SK-N-MC (cell line): ENCODE measurements at regions not wholly inside any gene's neighbourhood (a gene's known extent, or its start where the extent isn't known, plus 50 kb on each side); places are given as distances from the start of the nearest gene placed in this dataset.
A peak's percentile ranks its signal among the peaks of the same experiment; 100 is the strongest.

Source experiments
- DNase-seq: peaks from one replicate; pipeline ENCODE4 v3.0.0-alpha.2; 2011; ENCODE audit warnings: low read depth, low spot score
- H3K27ac ChIP-seq: fragments of 200-600 bp; sonication (generic); 2 replicates; pipeline ENCODE4 v1.5.1; 2016; ENCODE audit warnings: mixed run types
- H3K36me3 ChIP-seq: fragments of 200-600 bp; sonication (generic); 2 replicates; pipeline ENCODE4 v1.6.1; 2017; ENCODE audit warnings: antibody characterized with exemption, low read length, mixed read lengths; ENCODE audit not compliant: insufficient read depth
- H3K4me3 ChIP-seq: fragments of 200-600 bp; sonication (generic); 2 replicates; pipeline ENCODE4 v1.5.1; 2016
- H3K9ac ChIP-seq: fragments of 200-600 bp; sonication (generic); 2 replicates; pipeline ENCODE4 v1.8.0; 2017; ENCODE audit warnings: mixed run types, mixed read lengths; ENCODE audit not compliant: insufficient read length
- H3K9me3 ChIP-seq: fragments of 200-600 bp; sonication (generic); 2 replicates; pipeline ENCODE4 v1.6.1; 2017; ENCODE audit warnings: low read depth, mild to moderate bottlenecking, antibody characterized with exemption, low read length, moderate library complexity, mixed read lengths
- EZH2 ChIP-seq: fragments of 200-600 bp; sonication (generic); IDR thresholded peaks from one replicate; pipeline ENCODE4 v1.6.1; 2017; ENCODE audit warnings: antibody characterized with exemption
- FOXP2 ChIP-seq: optimal IDR thresholded peaks from 2 replicates; pipeline ENCODE3; 2011; ENCODE audit warnings: mild to moderate bottlenecking, moderate library complexity; ENCODE audit not compliant: insufficient read depth; ENCODE audit errors: extremely low read length, control extremely low read depth
- POLR2AphosphoS5 ChIP-seq: IDR thresholded peaks from 2 replicates; pipeline ENCODE4 v1.6.1; 2012; ENCODE audit warnings: mild to moderate bottlenecking, low read depth, low read length, borderline replicate concordance

GRCh38 chr2:163306647-163307046 is 429.2 kb downstream of the FIGN start:
- no peaks in the 10 kb centered on the region; the same call in 1 of the 2 replicates for H3K9me3 ChIP-seq
- H3K9ac ChIP-seq, result no peak overlapping the region
- no peak for DNase-seq
- H3K36me3 ChIP-seq, result no peaks in the 10 kb centered on the region
- TF ChIP-seq EZH2 (no peak), POLR2AphosphoS5 (no peak), FOXP2 (no peak)
- no peak overlapping the region for H3K4me3 ChIP-seq
- no peak overlapping the region for H3K27ac ChIP-seq

- H3K36me3 ChIP-seq, result no peaks in the 10 kb centered on the region
- no peak for DNase-seq
- no peak overlapping the region for H3K4me3 ChIP-seq
- H3K27ac ChIP-seq, result no peak overlapping the region
- no peak for TF ChIP-seq FOXP2
- no peak overlapping the region for H3K9ac ChIP-seq
- no peaks in the 10 kb centered on the region for H3K9me3 ChIP-seq
These were observed 433.7 kb downstream of the FIGN start for GRCh38 chr2:163302141-163302540.

- Histone ChIP-seq H3K9ac (no peak overlapping the region), H3K36me3 (no peaks in the 10 kb centered on the region), H3K9me3 (no peaks in the 10 kb centered on the region), H3K4me3 (no peak overlapping the region), H3K27ac (no peak overlapping the region)
- TF ChIP-seq FOXP2, result no peak
- no peak for TF ChIP-seq POLR2AphosphoS5
- TF ChIP-seq EZH2, result no peak
- DNase-seq, result no peak
These were observed 444.0 kb downstream of the FIGN start for GRCh38 chr2:163291790-163292189.

GRCh38 chr2:163281717-163282116 is 443.1 kb upstream of the KCNH7 start:
- no peak overlapping the region for H3K9ac ChIP-seq
- DNase-seq, result no peak
- H3K4me3 ChIP-seq, result no peak overlapping the region
- H3K27ac ChIP-seq, result no peak overlapping the region
- TF ChIP-seq FOXP2 (no peak), POLR2AphosphoS5 (no peak), EZH2 (no peak)
- no peaks in the 10 kb centered on the region for H3K36me3 ChIP-seq
- H3K9me3 ChIP-seq, result no peaks in the 10 kb centered on the region

GRCh38 chr2:163269374-163270021 is 430.9 kb upstream of the KCNH7 start:
- Histone ChIP-seq H3K9ac (no peak overlapping the region), H3K36me3 (no peaks in the 10 kb centered on the region), H3K4me3 (no peak overlapping the region), H3K27ac (no peak overlapping the region), H3K9me3 (no peaks in the 10 kb centered on the region)
- no peak for TF ChIP-seq EZH2
- TF ChIP-seq FOXP2, result no peak
- no peak for TF ChIP-seq POLR2AphosphoS5
- DNase-seq, result no peak

- Histone ChIP-seq H3K4me3 (no peak overlapping the region), H3K9ac (no peak overlapping the region), H3K27ac (no peak overlapping the region), H3K36me3 (no peaks in the 10 kb centered on the region), H3K9me3 (no peaks in the 10 kb centered on the region)
- TF ChIP-seq FOXP2, result no peak
- DNase-seq, result peak; percentile 8
These were observed 428.2 kb upstream of the KCNH7 start for GRCh38 chr2:163266772-163267171.

- H3K36me3 ChIP-seq, result no peaks in the 10 kb centered on the region
- no peak overlapping the region for H3K27ac ChIP-seq
- no peak for DNase-seq
- H3K9me3 ChIP-seq, result no peaks in the 10 kb centered on the region
- H3K9ac ChIP-seq, result no peak overlapping the region
- H3K4me3 ChIP-seq, result no peak overlapping the region
- TF ChIP-seq EZH2 (no peak), FOXP2 (no peak), POLR2AphosphoS5 (no peak)
These were observed 427.0 kb upstream of the KCNH7 start for GRCh38 chr2:163265562-163265961.

GRCh38 chr2:163264341-163264740 is 425.8 kb upstream of the KCNH7 start:
- no peak overlapping the region for H3K4me3 ChIP-seq
- no peak for DNase-seq
- H3K27ac ChIP-seq, result no peak overlapping the region
- TF ChIP-seq FOXP2 (no peak), POLR2AphosphoS5 (no peak), EZH2 (no peak)
- no peak overlapping the region for H3K9ac ChIP-seq
- no peaks in the 10 kb centered on the region for H3K36me3 ChIP-seq
- H3K9me3 ChIP-seq, result 0 out of 2 replicates have a peak, but pooled peaks cover 2% of the 10 kb centered on the region

- Histone ChIP-seq H3K27ac (no peak overlapping the region), H3K9me3 (0 out of 2 replicates have a peak, but pooled peaks cover 2% of the 10 kb centered on the region), H3K36me3 (no peaks in the 10 kb centered on the region), H3K4me3 (no peak overlapping the region), H3K9ac (no peak overlapping the region)
- DNase-seq, result no peak
- TF ChIP-seq FOXP2 (no peak), POLR2AphosphoS5 (no peak), EZH2 (no peak)
These were observed 420.9 kb upstream of the KCNH7 start for GRCh38 chr2:163259489-163259888.

GRCh38 chr2:163255086-163255485 is 416.5 kb upstream of the KCNH7 start:
- no peak for TF ChIP-seq POLR2AphosphoS5
- TF ChIP-seq FOXP2, result no peak
- TF ChIP-seq EZH2, result no peak
- no peaks in the 10 kb centered on the region for H3K9me3 ChIP-seq
- no peak for DNase-seq

More at GRCh38 chr2:163255086-163255485, 416.5 kb upstream of the KCNH7 start:
- no peak overlapping the region for H3K27ac ChIP-seq
- no peaks in the 10 kb centered on the region for H3K36me3 ChIP-seq
- H3K4me3 ChIP-seq, result no peak overlapping the region
- no peak overlapping the region for H3K9ac ChIP-seq
